ENCODE measurements at regions not wholly inside any gene's neighbourhood (a gene's known extent, or its start where the extent isn't known, plus 50 kb on each side); places are given as distances from the start of the nearest gene placed in this dataset.

DNA sequence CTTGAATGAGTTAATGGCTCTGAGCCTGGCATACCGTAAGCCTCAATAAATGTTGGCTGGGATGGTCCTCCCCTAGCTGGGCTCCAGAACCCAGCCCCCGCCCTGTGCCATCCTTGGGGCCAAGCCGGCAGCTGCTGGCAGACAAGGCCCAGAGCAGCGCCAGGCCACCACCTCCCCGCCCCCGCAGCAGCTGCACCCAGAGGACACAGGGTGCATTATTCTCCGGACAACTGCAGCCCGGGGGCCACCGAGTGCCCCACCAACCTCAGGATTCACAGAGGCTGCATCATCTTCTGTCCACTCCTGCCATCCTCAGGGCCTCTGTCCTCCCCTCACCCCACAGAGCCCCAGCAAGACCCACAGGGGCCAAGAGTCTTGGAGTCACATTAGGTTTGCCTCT, 92.7 kb downstream of the NCOR2 start:
- TF ChIP-seq, protein P1, sequence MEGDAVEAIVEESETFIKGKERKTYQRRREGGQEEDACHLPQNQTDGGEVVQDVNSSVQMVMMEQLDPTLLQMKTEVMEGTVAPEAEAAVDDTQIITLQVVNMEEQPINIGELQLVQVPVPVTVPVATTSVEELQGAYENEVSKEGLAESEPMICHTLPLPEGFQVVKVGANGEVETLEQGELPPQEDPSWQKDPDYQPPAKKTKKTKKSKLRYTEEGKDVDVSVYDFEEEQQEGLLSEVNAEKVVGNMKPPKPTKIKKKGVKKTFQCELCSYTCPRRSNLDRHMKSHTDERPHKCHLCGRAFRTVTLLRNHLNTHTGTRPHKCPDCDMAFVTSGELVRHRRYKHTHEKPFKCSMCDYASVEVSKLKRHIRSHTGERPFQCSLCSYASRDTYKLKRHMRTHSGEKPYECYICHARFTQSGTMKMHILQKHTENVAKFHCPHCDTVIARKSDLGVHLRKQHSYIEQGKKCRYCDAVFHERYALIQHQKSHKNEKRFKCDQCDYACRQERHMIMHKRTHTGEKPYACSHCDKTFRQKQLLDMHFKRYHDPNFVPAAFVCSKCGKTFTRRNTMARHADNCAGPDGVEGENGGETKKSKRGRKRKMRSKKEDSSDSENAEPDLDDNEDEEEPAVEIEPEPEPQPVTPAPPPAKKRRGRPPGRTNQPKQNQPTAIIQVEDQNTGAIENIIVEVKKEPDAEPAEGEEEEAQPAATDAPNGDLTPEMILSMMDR (conservative IDR thresholded peaks at IDR 0.05) = no peak
- Histone ChIP-seq H3K4me2 (ENCODE audit: insufficient read depth, insufficient read length, low read length) (no peak overlapping the region), H3K18ac (ENCODE audit: insufficient read length, low read depth, low read length) (no peak overlapping the region), H3K27me3 (ENCODE audit: insufficient read depth, low read length) (no peaks in the 10 kb centered on the region), H4K91ac (ENCODE audit: insufficient read length, low read depth, low read length) (no peak overlapping the region), H2BK5ac (ENCODE audit: insufficient read length, low read length) (no peak overlapping the region), H3K4ac (ENCODE audit: low read depth, low read length) (no peak overlapping the region), H2BK15ac (ENCODE audit: low read depth, low read length) (no peak overlapping the region), H3K9me3 (ENCODE audit: control insufficient read depth, low read depth, low read length) (no peaks in the 10 kb centered on the region), H2AK5ac (ENCODE audit: insufficient read length, low read length) (no peak overlapping the region), H2BK120ac (ENCODE audit: low read depth, low read length, poor library complexity, severe bottlenecking) (no peak overlapping the region), H3K79me1 (ENCODE audit: insufficient read depth, low read depth, low read length, poor library complexity, severe bottlenecking) (no peaks in the 10 kb centered on the region), H4K5ac (ENCODE audit: insufficient read length, low read depth, low read length) (no peak overlapping the region), H3T11ph (ENCODE audit: low read length) (no peak overlapping the region), H3K4me1 (ENCODE audit: insufficient read depth, low read length) (no peaks in the 10 kb centered on the region), H3K23ac (ENCODE audit: insufficient read length, low read depth, low read length) (no peak overlapping the region), H2AFZ (ENCODE audit: low read length) (no peak overlapping the region), H4K8ac (replicated peaks; ENCODE audit: insufficient read length, low read depth, low read length) (no peak overlapping the region), H3K23me2 (ENCODE audit: insufficient read length, low read depth, low read length, poor library complexity, severe bottlenecking) (no peaks in the 10 kb centered on the region), H2BK12ac (ENCODE audit: insufficient read length, low read depth, low read length) (no peak overlapping the region), H3K27ac (ENCODE audit: insufficient read length, low read depth, low read length) (no peak overlapping the region), H2BK20ac (ENCODE audit: low read depth, low read length, poor library complexity, severe bottlenecking) (no peak overlapping the region), H3K79me2 (ENCODE audit: insufficient read depth, low read length) (peaks cover 2% of the 10 kb centered on the region; the same call in 1 of the 2 replicates), H3K14ac (ENCODE audit: insufficient read depth, low read length) (no peak overlapping the region; the same call in 1 of the 2 replicates), H3K9ac (ENCODE audit: extremely low read depth, insufficient read length, low read length) (no peak overlapping the region), H4K20me1 (ENCODE audit: control insufficient read depth, insufficient read depth, insufficient read length) (peaks cover 2% of the 10 kb centered on the region), H3K56ac (ENCODE audit: insufficient read length, low read depth, low read length) (no peak overlapping the region)
- WGBS (ENCODE audit: extremely low coverage, insufficient read length, low lambda C conversion rate) = no CpG with 5 or more reads among the region's 9 CpGs
- no peak overlapping the region for H3K4me3 Mint-ChIP-seq
- no peak for DNase-seq
- H3K4me1 Mint-ChIP-seq = peaks cover 0 to 9% of the 10 kb centered on the region in 2 experiments; a peak in 3 of 4 replicates
- H3K36me3 Mint-ChIP-seq (ENCODE audit: insufficient read depth in 1 of 3, low read depth in 3 of 3) = peaks cover 79 to 94% (median 86%) of the 10 kb centered on the region in 3 experiments
- peaks cover 14 to 17% of the 10 kb centered on the region in 2 experiments for H3K9me3 Mint-ChIP-seq
- H3K27ac Mint-ChIP-seq = no peak overlapping the region; a peak in 1 of 7 replicates
- H3K27me3 Mint-ChIP-seq (ENCODE audit: low read depth) = no peaks in the 10 kb centered on the region

Measured in H9 (cell line).